GM13977 (cell line): ENCODE measurements at regions not wholly inside any gene's neighbourhood (a gene's known extent, or its start where the extent isn't known, plus 50 kb on each side); places are given as distances from the start of the nearest gene placed in this dataset.
"Not testable (repeated sequence)": the region's sequence is repeated elsewhere in the genome, so short reads cannot be mapped to it uniquely, and the experiment has no call there.

Experiments
- DNase-seq: peaks from one replicate; pipeline ENCODE4 v3.0.0; 2012; ENCODE audit warnings: low spot score
- in situ Hi-C: fragments of 300-500 bp; cut with MboI; formaldehyde crosslinking; loops from one replicate; pipeline ENCODE4 v1.12.0; 2022; ENCODE audit warnings: low sequenced_read_pairs, low pct_unique_long_range_greater_than_20kb, mixed read lengths, inconsistent platforms; ENCODE audit not compliant: unreplicated experiment
- TF ChIP-seq, protein P1 (sequence below): IDR thresholded peaks from 2 replicates; pipeline ENCODE4 v1.5.1; 2012; ENCODE audit warnings: mild to moderate bottlenecking, control low read depth; ENCODE audit not compliant: insufficient read depth; ENCODE audit errors: extremely low read depth, missing control alignments

DNA sequence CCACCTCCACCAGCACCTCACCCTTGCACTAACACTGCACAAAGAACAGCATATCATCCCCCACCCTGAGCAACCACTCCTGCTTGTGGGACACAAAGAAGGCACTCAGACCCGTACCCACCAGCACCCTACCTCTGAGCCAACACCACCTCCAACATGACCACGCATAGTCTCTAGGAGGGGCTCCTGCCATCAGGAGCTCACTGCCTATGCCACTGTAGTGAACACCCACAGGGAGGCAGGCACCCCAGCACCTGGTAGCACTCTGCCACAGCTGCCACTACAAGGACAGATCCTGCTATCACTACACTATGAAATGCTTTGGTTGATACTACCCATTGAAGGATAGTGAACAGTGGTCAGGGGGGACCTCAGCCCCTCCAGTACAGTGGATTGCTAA lies 395.6 kb upstream of the GRAMD2B start:
- TF ChIP-seq, protein P1, sequence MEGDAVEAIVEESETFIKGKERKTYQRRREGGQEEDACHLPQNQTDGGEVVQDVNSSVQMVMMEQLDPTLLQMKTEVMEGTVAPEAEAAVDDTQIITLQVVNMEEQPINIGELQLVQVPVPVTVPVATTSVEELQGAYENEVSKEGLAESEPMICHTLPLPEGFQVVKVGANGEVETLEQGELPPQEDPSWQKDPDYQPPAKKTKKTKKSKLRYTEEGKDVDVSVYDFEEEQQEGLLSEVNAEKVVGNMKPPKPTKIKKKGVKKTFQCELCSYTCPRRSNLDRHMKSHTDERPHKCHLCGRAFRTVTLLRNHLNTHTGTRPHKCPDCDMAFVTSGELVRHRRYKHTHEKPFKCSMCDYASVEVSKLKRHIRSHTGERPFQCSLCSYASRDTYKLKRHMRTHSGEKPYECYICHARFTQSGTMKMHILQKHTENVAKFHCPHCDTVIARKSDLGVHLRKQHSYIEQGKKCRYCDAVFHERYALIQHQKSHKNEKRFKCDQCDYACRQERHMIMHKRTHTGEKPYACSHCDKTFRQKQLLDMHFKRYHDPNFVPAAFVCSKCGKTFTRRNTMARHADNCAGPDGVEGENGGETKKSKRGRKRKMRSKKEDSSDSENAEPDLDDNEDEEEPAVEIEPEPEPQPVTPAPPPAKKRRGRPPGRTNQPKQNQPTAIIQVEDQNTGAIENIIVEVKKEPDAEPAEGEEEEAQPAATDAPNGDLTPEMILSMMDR: no peak
- no peak for DNase-seq
- in situ Hi-C loops: no loop called here

DNA sequence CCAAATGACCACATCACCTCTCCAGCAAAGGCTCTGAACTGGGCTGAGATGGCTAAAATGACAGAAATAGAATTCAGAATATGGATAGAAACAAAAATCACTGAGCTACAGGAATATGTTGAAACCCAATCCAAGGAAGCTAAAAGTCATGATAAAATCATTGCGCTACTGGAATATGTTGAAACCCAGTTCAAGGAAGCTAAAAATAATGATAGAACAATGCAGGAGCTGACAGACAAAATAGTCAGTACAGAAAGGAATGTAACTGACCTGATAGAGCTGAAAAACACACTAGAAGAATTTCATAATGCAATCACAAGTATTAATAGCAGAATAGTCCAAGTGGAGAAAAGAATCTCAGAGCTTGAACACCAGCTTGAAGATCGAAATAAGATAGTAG lies 394.9 kb upstream of the GRAMD2B start:
- DNase-seq: no peak
- TF ChIP-seq, protein P1: no peak
- in situ Hi-C loops: no loop called here

DNA sequence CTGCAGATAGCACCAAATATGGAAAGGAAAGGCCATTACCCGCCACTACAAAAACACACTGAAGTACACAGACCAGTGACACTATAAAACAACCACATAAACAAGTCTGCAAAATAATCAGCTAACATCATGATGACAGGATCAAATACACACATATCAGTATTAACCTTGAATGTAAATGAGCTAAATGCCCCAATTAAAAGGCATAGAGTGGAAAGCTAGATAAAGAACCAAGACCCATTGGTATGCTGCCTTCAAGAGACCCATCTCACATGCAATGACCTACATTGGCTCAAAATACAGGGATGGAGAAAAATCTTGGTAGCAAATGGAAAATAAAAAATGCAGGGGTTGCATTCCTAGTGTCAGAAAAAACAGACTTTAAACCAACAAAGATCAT lies 393.9 kb upstream of the GRAMD2B start:
- DNase-seq, in situ Hi-C loops: not testable (repeated sequence)

DNA sequence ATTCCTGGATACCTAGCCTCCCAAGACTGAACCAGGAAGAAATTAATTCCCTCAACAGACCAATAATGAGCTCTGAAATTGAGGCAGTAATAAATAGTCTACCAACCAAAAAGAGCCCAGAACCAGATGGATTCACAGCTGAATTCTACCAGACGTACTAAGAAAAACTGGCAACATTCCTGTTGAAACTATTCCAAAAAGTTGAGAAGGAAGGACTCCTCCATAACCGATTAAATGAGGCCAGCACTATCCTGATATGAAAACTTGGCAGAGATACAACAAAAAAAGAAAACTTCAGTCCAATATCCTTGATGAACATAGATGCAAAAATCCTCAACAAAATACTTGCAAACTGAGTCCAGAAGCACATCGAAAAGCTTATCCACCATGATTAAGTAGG lies 392.5 kb upstream of the GRAMD2B start:
- TF ChIP-seq, protein P1: no peak
- in situ Hi-C loops: no loop called here
- DNase-seq: no peak

DNA sequence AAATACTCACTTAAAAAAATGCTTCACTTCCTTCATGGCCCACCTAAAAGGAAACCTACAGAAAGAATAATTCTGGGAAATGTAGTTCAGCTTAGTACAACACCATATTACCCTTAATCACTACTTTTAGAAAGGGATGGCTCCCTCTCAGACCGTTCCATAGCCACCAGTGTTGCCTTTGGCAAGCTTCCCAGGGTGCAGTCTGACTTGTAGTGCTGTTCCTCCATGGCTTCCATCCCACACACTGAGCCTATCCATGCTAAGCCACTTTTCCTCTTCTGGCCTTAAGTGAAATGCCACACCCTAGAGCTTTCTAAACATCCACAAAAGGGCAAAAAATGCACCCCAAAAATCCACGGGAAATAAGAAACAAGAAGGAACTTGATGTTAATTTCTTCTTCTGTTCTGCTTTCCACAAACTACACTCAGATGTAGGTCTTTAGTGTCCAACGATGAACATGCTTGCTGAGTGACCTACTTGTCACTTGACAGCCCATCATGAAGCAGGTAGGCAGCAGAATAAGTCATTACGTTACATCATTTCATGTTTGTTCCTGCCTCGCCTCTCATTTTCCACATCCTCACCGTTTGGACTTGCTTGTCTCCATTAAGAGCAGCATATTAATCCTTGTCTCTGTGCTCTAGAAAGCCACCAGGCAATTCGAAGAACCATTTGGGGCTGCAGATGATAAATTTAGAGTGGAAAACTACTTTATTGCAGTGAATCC lies 391.1 kb upstream of the GRAMD2B start:
- no peak for DNase-seq
- in situ Hi-C loops: no loop called here
- TF ChIP-seq, protein P1: no peak

DNA sequence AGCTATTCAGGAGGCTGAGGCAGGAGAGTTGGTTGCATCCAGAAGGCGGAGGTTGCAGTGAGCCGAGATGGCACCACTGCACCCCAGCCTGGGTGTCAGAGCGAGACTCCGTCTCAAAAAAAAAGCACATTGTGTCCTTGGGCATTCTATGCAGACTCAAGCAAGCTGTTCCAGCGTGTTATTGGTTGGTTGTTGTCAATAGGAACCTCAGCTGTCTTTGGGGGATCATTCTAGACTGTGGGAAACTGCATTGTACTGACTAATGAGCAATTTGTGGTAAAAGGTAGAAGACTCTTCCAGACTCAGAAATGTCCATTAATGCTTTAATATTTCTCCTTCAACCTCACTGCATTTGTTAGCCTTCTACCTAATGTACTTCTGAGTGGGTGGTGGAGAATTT lies 379.5 kb upstream of the GRAMD2B start:
- TF ChIP-seq, protein P1: no peak
- no peak for DNase-seq
- in situ Hi-C loops: no loop called here

DNA sequence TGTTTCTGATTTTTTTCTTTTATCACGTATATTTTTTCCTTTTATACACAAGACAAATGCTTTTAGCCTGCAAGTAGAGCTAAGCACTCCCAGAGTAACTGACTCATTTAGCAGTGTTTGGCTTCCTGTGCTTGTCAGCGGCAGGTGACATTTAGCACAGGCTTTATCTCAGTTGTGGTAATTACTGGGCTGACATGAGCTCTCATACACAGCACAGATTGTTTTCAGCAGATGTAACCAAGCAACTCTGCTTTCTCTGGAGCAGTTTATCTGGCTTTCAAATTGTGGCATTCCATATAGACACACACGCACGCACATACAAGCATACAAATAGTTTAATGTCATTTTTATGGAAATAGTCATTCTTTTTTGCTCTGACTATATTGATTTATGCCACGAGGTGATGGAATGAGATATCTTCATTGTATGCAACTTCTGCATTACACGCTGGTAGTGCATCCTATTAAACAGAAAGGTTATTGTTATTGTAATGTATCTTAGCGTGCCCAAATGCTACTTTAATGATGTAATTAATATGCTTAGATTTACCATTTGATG lies 379.0 kb upstream of the GRAMD2B start:
- in situ Hi-C loops: no loop called here
- no peak for DNase-seq
- TF ChIP-seq, protein P1: no peak
